ENCODE measurements at regions not wholly inside any gene's neighbourhood (a gene's known extent, or its start where the extent isn't known, plus 50 kb on each side); places are given as distances from the start of the nearest gene placed in this dataset.

DNA sequence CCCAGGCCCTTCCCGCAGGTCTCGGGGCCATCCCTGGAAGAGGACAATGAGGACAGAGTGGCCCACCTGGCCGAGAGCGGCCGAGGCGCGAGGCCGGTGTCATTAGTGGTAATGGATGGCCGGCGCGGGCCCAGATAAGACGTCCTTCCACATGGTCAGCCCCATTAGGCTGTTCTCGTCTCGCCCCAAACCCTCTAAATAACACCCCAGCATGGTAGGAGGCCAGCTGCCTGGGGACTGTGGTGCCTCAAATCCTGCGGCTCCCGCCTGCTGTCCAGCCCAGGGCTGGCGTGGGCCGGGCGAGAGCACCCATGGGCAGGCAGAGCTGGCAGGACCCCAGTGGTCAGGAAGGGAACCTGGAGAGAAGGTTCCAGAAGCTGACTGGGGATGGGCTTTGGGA is 121.7 kb downstream of the FAM53A start:
- H3K4me3 ChIP-seq (ENCODE audit: low read length), result no peak overlapping the region
- TF ChIP-seq, protein P1, sequence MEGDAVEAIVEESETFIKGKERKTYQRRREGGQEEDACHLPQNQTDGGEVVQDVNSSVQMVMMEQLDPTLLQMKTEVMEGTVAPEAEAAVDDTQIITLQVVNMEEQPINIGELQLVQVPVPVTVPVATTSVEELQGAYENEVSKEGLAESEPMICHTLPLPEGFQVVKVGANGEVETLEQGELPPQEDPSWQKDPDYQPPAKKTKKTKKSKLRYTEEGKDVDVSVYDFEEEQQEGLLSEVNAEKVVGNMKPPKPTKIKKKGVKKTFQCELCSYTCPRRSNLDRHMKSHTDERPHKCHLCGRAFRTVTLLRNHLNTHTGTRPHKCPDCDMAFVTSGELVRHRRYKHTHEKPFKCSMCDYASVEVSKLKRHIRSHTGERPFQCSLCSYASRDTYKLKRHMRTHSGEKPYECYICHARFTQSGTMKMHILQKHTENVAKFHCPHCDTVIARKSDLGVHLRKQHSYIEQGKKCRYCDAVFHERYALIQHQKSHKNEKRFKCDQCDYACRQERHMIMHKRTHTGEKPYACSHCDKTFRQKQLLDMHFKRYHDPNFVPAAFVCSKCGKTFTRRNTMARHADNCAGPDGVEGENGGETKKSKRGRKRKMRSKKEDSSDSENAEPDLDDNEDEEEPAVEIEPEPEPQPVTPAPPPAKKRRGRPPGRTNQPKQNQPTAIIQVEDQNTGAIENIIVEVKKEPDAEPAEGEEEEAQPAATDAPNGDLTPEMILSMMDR (conservative IDR thresholded peaks at IDR 0.05; ENCODE audit: low read depth, low read length), result no peak
- DNase-seq (ENCODE audit: low read depth), result no peak

DNA sequence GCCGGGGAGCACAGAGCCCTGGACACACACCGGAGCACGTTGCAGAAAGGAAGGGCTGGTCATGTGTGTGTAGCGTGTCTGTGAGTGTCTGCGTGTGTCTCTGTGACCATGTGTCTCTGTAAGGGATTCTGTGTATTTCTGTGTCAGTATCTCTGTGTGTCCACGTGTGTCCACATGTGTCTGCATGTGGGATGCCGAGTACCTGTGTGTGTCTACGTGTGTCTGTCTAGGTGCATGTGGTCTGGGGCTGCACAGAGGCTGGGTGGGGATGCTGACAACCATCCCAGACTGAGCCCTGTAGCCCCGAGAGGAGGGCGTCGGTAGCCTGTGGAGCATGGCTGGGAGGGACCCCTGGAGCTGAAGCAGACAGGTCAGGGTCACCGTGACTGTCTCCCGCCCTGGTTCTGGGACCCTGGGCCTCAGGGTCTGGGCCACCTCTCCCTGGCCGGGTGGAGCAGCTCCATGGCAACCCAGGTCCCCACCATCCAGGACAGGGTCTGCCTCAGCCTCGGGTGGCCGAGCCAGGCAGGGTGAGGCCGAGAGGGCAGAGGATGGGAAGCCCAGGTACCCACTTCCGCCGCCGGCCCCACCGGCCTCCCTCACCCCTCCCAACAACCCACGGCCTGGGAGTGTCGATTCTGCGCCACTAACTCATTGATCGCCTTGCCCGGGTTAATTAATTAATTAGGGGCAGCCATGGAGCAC is 122.7 kb downstream of the FAM53A start:
- TF ChIP-seq, protein P1 (conservative IDR thresholded peaks at IDR 0.05; ENCODE audit: low read depth, low read length), result no peak
- DNase-seq (ENCODE audit: low read depth), result no peak

DNA sequence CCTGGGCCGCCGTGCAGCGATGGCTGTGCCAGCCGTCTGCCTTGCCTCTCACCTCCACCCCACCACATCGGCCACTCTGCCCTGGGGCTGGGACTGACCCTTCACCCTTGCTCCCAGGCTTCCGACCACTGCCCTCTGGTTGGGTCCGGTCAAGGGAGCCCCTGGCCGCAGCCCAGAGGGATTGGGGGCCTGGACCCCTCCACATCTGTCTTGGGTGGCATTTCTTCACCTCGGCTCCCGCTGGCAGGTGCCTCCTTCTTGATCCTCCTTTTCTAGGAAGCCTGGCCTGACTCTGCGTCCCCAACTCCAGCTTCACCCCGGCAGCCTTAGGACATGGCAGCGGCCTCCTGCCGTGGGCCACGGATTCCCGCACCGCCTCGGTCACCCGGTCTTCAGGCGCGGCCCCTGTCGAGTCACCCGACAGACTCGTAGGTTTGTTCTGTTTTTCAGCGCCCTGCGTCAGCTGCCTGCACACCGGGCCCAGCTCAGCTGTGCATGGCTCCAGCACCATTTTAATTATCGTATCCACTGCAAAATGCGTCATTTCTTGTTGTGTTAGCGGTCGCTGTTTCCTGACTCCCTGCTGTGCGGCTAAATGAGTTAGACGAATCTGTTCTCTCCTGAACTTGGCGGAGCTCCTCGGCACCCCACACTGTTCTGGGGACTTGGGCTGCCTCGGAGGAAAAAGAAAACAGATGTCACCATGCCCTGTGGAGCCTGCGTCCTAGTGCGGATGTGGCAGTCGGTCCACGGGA is 124.0 kb downstream of the FAM53A start:
- no peak for DNase-seq (ENCODE audit: low read depth)
- no peak overlapping the region for H3K4me3 ChIP-seq (ENCODE audit: low read length)
- TF ChIP-seq, protein P1 (conservative IDR thresholded peaks at IDR 0.05; ENCODE audit: low read depth, low read length), result no peak

More for the DNA sequence above, 122.7 kb downstream of the FAM53A start:
- no peak overlapping the region for H3K4me3 ChIP-seq (ENCODE audit: low read length)

DNA sequence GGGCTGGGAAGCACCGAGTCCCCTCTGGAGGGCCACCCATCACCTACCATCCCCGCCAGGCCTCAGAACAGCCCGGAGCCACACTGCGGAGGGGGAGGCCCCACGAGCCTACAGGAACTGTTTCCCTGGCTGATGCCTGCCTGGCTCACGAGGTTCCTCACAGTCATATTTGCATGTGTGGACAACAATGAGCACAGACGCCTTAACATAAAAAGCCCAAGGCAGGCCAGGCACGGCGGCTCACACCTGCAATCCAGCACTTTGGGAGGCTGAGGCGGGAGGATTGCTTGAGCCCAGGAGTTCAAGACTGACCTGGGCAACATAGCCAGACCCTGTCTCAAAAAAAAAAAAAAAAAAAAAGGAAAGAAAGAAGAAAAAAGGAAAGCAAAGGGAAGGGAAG is 125.9 kb downstream of the FAM53A start:
- DNase-seq (ENCODE audit: low read depth), result no peak
- no peak overlapping the region for H3K4me3 ChIP-seq (ENCODE audit: low read length)
- TF ChIP-seq, protein P1 (conservative IDR thresholded peaks at IDR 0.05; ENCODE audit: low read depth, low read length), result no peak

DNA sequence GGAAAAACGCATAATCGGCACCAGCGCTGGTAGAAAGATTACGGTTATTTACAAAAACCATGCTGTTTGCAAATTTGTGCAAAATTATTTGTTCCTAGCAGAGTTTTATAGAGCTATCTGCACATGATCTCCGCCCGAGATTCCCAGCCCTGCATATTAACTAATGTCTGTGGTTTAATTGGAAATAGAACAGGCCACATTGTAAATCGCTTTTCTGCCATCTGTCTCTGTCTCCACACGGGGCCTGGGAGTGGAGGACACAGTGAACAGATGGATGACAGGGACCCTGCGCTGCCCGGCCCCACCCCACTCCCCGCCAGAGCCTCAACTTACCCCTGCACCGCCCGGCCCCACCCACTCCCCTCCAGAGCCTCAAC is 126.9 kb downstream of the FAM53A start:
- no peak for DNase-seq (ENCODE audit: low read depth)
- no peak overlapping the region for H3K4me3 ChIP-seq (ENCODE audit: low read length)
- TF ChIP-seq, protein P1 (conservative IDR thresholded peaks at IDR 0.05; ENCODE audit: low read depth, low read length), result no peak

DNA sequence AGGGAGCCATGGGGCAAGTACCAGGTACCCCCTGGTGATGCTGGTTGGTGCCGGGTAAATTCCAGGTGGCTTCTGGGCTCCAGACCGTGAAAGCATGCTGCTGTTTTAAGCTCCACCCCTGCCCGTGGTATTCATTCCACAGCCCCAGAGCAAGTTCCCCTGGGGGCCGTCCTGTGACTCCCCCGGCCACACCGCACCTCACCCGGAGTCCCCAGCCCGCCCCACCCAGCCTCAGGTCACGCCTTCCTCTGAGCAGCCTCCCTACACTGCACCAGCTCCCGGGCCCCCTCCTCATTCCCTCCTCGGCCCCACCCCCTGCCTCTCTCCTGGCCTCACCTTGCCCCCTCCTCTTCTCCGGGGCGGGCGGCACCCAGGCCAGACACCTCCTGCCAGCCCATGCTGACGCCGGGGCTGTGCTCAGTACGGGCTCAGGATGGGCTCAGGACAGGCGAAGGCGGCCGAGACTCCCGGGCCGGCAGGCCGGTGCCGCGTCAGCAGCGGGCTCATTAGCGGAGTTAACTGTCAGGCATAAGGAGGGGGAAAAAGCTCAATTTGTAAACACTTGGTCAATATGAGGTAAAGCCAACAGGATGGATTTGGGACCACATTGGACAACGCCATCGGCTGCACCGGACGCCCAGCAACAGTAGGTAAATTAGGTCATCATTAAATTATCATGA is 127.4 kb downstream of the FAM53A start:
- TF ChIP-seq, protein P1 (conservative IDR thresholded peaks at IDR 0.05; ENCODE audit: low read depth, low read length), result no peak
- no peak overlapping the region for H3K4me3 ChIP-seq (ENCODE audit: low read length)
- no peak for DNase-seq (ENCODE audit: low read depth)
